ENCODE measurements at regions not wholly inside any gene's neighbourhood (a gene's known extent, or its start where the extent isn't known, plus 50 kb on each side); places are given as distances from the start of the nearest gene placed in this dataset.
"Not testable (repeated sequence)": the region's sequence is repeated elsewhere in the genome, so short reads cannot be mapped to it uniquely, and the experiment has no call there.

DNA sequence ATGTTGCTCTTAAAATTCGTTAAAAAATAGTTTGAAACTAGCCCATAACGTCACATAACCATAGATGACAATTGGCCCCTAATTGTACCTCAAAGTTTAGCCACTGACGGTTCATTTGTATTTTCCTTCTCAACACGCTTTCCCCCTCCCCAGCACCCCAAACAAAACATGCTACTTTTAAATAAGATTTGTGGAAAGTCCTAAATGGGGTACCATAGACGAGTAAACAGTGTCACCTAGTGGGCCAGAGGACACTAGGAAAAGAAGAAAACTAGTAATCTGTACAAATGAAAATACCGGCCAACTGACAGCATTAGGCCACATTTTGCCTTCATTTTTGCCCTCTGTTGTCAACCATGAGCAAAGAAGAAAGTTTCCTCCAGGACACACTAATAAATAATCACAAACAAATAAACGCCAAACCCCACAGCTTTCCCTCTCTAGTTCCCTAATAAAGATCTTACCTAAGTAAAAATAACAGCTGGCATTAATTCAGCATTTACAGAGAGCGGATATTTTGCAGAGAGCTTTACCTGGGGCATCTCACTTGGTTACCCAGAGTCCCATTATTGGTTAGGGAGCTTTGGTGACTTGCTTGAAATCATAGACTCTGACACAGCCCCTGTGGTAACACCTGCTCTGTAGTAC is 175.1 kb upstream of the ATP11B start:
- DNase-seq (ENCODE audit: low spot score) (no peak), FAIRE-seq (no peak)

DNA sequence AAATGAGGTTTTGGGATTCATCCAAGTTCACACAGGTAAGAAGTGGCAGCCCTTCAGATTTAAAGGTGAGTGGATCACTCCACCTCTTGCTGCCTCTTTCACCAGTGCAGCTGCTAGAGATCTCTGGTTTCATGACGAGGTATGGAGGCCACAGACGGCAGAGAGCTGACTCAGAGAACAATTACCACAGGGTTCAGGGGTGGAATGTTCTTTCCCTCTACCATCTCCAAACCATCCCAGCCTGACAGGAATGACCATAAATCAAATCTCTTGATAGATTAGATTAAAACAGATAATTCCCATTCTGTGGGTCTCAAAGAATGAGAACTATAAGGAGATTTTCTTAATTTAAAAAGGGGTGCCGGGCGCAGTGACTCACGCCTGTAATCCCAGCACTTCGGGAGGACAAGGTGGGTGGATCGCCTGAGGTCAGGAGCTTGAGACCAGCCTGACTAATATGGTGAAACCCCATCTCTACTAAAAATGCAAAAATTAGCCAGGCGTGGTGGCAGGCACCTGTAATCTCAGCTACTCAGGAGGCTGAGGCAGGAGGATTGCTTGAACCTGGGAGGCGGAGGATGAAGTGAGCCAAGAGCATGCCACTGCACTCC is 174.2 kb upstream of the ATP11B start:
- FAIRE-seq (no peak), DNase-seq (ENCODE audit: low spot score) (no peak)

DNA sequence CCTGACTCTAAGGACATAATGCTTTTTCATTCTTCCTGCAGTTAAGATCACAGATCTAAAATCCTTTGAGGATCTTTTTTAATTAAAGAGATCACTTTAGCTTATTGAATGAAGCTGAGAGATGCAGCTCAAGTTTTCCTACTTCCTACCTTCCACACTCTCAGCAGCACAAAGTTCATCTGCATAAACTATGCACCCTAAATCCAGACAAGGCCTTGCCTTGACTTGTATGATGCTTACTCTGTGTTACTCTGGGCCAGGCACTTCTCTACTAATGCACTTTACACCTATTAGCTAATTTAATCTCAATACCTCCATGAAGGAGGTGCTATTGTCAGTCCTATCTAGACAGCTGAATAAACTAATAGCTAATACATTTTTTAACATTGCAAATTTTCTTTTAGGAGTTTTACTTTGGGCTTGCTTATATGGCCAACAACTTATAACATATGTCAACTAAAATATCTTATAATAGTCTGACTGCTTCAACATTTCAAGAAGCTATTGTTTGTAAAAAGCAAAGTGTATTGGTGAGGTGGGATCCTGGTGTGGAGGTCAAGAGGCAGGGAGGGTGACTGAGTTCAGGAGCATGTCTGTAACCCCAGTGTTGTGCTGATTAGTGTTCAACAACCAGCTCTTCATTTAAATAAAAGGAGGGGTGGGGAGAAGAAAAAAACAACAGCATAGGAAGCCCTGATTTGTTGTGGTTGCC is 172.4 kb upstream of the ATP11B start:
- FAIRE-seq = no peak
- no peak for DNase-seq (ENCODE audit: low spot score)

DNA sequence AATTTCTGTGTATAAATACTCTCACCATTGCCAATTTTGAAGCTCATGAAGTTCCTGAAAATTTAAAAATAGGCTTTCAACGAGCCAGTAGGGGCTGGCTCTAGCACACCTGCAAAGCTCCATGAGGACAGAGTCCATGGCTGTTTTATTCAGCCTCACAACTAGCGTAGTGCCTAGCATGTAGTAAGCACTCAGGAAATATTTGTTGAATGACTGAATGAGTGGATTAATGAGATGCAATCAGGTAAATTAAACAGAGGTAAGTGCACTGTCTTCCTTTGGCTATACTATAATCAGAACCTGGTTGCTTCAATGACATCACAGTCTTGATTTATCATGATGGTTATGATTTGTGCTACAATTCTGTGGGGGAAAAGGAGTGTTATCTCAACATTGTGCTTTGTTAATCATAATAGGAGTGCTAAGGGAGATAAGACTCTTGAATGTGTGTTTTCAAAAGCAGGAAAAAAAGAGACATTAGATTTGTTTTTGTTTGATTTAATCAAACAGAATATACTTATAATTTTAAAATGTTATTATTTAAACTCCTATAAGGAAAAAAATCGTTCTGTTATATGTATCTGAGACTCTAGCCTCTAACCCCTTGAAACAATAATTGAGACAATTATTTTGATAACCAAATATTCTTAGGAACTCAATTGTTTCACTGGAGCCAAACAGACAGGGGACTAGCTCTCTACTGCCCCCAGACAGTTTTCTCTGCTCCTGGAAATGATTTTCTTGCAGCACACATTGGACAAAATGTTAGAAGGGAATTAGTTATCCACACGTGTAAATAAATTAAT is 171.7 kb upstream of the ATP11B start:
- no peak for DNase-seq (ENCODE audit: low spot score)
- FAIRE-seq = no peak

DNA sequence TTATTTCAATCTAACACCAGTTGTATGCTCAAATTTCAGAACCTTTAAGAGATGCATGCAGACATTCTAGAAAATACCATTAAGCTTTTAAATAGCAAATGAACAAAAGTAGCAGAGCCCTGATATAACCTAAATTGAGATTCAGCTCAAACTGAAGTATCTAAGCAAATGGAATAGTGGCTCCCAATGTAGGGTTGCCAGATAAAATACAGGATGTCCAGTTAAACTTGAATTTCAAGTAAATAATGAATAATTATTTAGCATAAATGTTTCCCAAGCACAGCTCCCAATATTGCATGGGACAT is 171.1 kb upstream of the ATP11B start:
- no peak for FAIRE-seq
- no peak for DNase-seq (ENCODE audit: low spot score)

DNA sequence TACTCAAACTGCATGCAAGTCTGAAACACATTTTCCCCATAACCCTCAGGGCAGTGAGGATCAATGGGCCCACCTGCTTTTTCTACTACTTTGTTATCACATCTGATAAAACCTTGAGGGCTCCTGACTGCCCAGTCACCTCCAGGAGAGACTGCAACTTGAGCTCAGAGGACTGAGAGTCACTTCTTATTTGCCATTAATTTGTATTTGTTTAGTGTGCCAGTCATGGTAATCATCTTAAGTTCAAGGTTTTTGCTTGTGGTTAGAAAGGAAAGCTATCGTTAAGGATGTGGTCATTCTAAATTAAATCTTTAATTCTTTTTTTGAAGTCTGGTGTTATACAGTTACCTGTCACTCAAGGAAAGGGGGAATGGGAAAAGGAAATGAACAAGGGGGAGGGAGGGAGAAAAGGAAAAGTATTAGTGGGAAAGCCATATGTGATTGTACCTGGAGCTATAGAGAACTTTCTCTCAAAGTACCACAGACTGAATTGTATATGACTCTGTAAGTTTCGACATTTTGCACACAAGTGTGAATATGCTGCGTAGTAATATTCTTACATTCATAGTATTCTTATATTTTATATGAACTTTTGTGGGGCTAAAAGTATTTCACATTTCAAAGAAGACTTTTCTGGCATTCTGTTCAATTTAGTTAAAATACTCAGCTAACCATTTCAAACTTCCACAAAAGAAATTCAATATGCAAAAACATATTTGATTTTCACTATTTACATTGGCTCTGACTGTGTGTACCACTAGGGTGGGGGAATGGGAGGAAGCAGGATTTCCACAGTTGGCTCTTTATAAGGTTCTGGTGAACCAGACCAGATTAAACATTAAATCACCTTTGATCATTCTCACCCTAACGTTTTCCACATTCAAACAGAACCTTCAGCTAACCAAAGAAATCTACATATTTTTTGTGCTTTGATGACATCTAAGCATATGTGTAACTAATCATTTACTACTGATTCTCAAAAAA is 166.5 kb upstream of the ATP11B start:
- FAIRE-seq (no peak), DNase-seq (ENCODE audit: low spot score) (no peak)

DNA sequence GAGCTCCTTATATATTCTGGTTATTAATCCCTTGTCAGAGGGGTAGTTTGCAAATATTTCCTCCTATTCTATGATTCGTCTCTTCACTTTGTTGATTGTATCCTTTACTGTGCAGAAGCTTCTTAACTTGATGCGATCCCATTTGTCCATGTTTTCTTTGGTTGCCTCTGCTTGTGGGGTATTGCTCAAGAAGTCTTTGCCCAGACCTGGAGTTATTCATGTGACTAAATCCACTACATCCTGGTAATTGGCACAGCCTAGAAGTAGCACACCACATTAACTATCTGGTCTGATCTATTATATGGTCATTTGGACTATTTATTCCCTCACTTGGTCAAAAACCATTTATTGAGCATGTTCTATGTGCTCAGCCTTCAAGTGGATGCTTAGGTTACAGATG is 164.8 kb upstream of the ATP11B start:
- no peak for DNase-seq (ENCODE audit: low spot score)
- no peak for FAIRE-seq

DNA sequence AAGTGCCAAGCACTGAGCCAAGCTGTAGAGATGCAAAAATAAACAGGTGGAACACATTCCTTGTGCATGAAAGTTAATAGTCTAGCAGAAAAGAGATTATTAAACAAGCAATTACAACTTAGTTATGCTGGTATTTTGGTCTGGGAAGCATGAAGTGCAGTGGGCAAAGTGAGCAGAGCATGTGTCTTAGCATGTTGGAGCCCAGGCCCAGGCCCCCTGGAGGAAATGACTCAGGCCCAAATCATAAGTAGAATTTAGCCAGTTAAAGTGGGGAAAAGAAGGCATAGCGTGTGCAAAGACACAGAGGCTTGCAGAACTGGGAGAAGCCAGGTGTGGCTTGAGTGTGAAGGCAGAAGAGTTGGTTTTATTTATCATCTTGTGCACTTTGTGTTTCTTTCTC is 163.8 kb upstream of the ATP11B start:
- FAIRE-seq = no peak

DNA sequence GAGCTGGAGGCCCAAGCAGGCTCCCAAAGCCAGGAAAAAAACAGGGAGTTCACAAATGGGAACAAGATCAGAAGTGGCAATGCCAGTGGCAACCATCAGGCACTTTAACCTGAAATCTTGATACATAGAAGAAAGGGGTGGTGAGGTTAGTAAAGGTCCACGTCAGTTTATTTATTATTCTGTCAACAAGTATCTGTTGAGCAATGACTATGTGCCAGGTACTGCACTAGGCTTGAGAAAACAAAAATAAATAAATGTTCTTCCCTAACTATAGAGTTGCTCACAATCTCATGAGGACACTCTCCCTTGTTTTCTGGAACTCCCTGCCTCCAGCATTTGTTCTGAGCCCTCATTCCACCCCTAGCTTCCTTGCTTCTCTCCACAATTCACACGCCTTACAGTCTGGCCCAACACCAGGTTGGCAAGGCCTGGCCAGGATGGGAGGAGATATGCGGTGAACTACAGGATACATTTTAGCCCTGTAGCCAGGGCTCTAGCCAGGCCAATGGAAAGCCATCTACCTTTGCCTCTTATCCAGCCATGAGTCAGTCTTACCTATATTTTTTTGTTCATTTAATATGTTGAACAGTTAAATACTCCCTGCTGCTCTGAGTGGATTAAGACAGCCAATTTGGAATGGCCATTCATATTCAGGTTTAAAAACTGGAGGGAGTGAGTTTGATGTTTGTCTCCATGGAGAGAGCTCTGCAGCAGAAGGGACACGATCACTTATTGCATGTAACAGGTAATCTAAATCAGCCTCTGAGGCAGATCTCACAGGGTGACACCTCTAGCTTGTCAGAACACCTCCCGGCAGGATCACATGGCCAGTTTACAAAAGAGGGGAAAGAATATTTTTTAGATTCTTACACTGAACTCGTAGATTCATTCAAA is 161.9 kb upstream of the ATP11B start:
- FAIRE-seq = no peak
- no peak for DNase-seq (ENCODE audit: low spot score)

More for the DNA sequence above, 163.8 kb upstream of the ATP11B start:
- DNase-seq (ENCODE audit: low spot score) = no peak

DNA sequence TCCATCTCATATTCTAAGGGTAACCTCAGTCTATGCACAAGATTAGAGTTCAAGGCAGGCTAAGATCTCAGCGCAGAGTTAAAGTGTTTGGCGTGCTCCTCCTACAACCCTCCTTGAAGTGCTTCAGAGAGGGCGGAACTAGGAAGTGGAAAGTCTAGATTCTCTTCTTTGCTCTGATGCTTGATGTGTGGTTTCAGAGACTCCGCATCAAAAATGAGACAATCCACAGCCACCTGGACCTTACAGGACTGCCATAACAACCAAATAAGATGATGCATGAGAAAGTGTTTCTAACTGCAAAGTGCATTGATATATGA is 161.3 kb upstream of the ATP11B start:
- no peak for DNase-seq (ENCODE audit: low spot score)
- FAIRE-seq = no peak

DNA sequence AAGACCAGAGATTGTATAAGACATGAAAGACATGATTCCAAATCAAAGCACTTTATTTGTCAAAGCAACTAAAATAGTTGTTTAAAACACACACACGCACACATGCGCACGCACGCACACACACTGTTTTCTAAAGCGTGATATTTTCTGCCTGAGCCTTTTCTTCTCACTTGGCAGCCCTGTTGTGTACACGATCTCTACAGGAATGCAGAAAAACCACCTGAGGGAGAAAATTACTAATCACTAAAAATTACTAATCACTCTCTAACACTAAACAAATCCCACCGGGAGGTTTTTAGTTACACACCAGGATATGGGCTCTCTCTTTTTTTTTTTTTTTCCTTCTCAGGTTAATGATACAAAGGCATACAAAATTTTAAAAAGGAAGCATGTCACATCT is 160.1 kb upstream of the ATP11B start:
- FAIRE-seq (no peak), DNase-seq (ENCODE audit: low spot score) (no peak)

DNA sequence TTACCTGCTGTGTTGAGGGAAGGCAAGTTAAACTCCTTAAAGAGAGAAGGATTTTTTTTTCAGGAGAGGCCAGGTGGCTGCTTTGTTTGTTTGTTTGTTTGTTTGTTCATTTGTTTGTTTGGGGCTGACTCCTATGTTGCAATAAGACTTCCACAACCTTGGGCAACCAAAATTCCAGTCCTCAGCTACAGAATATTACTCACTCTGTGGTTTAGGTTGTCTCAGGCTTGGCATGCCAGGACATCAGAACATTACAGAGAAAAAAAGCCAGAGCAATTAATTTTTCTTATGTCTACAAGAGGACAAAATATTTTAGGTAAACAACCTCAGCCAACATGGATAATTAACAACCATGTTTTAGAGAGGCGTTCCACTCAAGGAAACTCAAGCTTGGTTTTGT is 156.7 kb upstream of the ATP11B start:
- no peak for FAIRE-seq
- no peak for DNase-seq (ENCODE audit: low spot score)

DNA sequence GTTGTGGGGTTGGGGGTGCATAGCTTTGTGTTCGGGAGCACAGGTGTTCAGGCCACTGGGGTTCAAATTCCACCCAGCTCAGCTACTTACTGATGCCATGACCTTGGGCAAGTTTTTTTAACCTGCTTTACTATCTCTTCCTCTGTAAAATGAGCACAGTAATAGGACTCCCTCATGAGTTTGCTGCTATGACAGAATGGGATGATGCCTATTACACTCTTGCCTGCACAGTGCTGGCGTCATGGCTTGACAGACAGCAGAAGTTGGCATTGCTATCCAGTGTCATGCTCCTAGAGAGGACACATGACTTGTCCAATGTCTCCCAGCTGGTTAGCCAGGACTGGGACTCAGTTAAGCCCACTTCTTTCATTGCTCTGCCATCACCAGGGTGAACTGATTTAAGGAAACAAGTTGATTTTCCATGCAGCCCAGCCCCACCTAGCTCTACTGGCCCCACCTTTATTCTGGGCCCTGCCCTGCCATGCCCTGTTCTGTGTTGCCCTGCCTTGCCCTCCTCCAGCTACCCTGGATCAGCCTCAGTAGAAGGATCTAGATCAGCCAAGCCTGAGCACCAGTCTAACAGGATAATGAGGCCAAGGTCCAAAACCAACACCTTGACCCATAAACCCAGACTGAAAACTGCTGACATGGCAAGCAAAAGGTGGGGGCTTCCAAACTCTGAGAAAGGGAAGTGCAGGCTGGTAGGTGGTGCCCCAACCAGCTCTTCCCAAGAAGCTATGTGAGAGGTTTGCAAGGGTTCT is 155.8 kb upstream of the ATP11B start:
- DNase-seq (ENCODE audit: low spot score) (no peak), FAIRE-seq (no peak)

DNA sequence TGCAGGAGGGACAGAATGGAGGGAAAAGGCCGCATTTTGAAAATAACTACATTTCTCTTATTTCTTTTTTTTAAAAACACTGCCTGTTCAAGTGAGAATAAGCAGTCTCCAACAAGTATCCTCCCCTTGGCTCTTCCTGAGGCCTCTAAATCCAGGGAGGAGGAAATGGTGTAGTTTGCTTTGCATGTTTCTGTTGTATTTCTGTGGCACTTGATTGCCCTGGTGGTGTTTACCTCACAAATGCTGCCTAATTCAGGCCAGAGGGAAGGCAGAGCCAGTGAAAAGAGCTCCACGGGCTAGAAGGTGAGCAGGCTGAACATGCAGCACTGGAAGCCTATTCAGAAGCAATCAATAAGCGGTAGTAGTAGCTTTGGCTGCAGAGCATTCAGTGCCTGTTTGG is 149.3 kb upstream of the ATP11B start:
- no peak for DNase-seq (ENCODE audit: low spot score)
- FAIRE-seq = no peak

DNA sequence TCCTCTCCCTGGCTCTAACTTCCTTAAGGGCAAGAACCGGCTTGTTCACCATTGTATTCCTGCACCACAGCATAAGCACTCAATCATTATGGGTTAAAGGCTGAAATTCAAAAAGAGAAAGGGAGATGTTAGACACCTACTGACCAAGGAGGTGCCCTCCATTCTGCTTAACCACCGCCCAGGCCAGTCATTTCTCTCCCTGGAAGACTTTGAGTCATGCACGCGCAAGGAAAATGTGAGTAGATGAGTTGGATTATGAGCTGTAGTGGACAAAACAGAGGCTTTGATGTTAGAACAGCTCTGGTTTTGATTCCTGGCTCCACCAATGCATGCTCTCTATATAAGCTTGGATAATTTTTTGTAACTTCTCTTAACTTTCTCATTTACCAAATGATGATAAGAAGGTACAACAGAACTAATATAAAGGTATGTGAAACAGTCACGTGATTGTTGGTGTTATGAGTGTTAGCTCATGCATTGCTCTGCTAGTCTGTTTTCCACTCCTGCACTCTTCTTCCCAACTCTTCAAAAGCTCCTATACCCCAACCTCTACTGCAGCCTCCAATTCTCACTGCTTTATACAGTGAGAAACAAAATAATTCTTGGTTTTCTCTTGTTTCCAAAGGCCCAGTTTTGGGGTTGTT is 148.4 kb upstream of the ATP11B start:
- DNase-seq (ENCODE audit: low spot score) (no peak), FAIRE-seq (no peak)

DNA sequence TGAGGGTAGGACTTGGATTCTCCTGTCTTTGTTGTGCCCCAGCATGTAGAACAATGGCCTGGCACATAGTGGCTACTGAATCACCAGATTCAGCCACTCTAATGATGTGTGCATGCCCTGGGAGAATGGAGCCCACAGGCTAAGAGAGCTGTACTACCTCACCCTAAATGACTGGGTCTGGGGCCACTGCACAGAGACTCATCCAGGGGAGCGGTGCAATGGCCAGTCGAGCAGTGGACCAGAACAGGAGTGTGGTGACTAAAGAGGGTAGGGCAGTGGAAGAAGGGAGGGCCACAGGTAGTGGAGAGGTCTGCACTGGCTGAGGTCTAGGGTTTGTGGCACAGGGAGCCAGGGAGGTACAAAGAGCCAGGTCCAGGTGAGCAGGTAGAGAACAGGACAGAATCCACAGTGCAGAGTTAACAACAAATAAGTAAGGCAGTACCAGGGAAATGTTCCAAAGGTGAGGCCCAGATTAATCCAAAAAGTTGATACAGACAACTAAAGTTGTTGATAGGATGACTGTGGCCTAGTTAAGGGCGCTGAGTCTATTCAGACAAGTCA is 142.7 kb upstream of the ATP11B start:
- DNase-seq (ENCODE audit: low spot score) (no peak), FAIRE-seq (no peak)

DNA sequence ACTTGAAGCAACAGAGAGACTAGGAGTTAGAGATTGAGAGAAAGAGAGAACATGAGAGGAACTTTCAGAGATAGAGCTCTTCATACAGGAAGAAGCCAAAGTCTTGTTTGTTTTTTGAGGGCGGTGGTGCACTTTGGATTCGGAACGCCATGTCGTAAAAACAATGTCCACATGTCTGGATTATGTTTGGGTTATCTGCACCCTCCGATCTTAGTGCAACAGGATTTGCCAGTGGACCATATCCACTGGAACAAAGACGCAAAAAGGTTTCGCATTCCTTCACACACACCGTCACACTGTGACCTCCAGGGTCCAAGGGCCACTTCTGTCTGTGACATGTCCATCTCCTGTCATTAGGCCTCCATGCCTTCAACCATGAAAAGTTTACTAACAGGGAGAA is 141.8 kb upstream of the ATP11B start:
- DNase-seq (ENCODE audit: low spot score) = no peak
- FAIRE-seq = no peak

DNA sequence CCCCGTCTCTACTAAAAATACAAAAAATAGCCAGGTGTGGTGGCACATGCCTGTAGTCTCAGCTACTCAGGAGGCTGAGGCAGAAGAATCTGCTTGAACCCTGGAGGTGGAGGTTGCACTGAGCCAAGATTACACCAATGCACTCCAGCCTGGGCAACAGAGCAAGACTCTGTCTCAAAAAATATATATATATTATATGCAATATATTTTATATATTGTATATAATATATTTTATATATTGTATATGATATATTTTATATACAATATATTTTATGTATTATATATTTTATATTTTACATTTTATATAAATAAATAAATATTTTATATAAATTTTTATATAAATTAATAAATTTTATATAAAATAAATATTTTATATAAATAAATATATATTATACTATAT is 140.2 kb upstream of the ATP11B start:
- DNase-seq (ENCODE audit: low spot score); FAIRE-seq: not testable (repeated sequence)

DNA sequence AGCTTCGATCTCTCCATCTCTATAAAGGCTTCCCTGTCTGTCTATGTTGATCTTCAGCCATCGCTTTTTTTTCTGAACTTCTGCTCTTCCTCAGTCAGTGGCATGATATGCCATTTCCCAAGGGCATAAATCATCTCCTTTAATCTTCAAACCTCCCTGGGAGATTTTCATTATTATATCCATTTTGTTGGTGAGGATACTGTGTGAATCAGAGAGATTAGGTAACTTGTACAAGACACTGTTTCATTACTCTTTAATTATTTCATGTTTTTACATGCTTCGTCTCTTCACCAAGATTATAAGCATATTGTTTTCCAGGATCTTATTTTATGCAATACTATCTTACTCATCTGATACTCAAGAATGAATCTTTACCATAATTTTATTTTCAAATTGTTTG is 124.8 kb upstream of the ATP11B start:
- DNase-seq (ENCODE audit: low spot score) (no peak), FAIRE-seq (no peak)
